HCT116 (cell line): ENCODE measurements at regions not wholly inside any gene's neighbourhood (a gene's known extent, or its start where the extent isn't known, plus 50 kb on each side); places are given as distances from the start of the nearest gene placed in this dataset.

Experiments used
- ATAC-seq: fragments of 200-7000 bp; cut with Tn5 transposase; 2 replicates; pipeline ENCODE4 v1.9.1; 2020; ENCODE audit warnings: mild to moderate bottlenecking, moderate library complexity
- BruUV-seq: library from RNA; stranded (reverse); fragments of 400-500 nt; replicated peaks from 2 replicates; lab custom pipeline; 2021; lab: Mats Ljungman, UMichigan
- CTCF ChIA-PET: fragments of 300-600 bp; sonication (Branson Sonifier 250); formaldehyde crosslinking; loops from one replicate; lab custom pipeline; 2021; ENCODE audit warnings: antibody characterized with exemption; lab: Charles Lee
- POLR2A ChIA-PET: fragments of 300-600, 350-600 bp; sonication (Branson Sonifier 250); formaldehyde crosslinking; loops from one replicate; lab custom pipeline; 2021; ENCODE audit warnings: antibody characterized with exemption; lab: Charles Lee
- RAD21 ChIA-PET, 2 experiments: fragments of 300-600 bp; sonication (Branson Sonifier 250); formaldehyde crosslinking; loops; one replicate each; lab custom pipeline; 2023; ENCODE audit warnings: low total read pairs in 2 of 2; ENCODE audit not compliant: uncharacterized antibody in 2 of 2, unreplicated experiment in 2 of 2, low non-redundant PET in 1 of 2; lab: Charles Lee
- DNase-seq: peaks from one replicate; pipeline ENCODE4 v3.0.0-alpha.2; 2010; ENCODE audit warnings: low read depth, low spot score
- H2AFZ ChIP-seq: fragments of 200-600 bp; shearing (Covaris generic), sonication (generic); 2 replicates; pipeline ENCODE4 v1.6.1; 2017; ENCODE audit warnings: low read depth, mixed run types, mixed read lengths, antibody characterized with exemption, low read length; ENCODE audit not compliant: poor library complexity, severe bottlenecking
- H3K27ac ChIP-seq: 2 replicates; pipeline ENCODE4 v1.5.1; 2012; ENCODE audit warnings: low read depth, low read length
- H3K27me3 ChIP-seq: fragments of 200-600 bp; sonication (generic); 2 replicates; pipeline ENCODE4 v1.6.1; 2016; ENCODE audit warnings: mixed run types, low read length, mixed read lengths; ENCODE audit not compliant: insufficient read depth
- H3K36me3 ChIP-seq, 2 experiments: fragments of 200-500 bp in 1 of 2; fragments of 200-600 bp in 1 of 2; sonication (Bioruptor generic) in 1 of 2; sonication (generic) in 1 of 2; 2 replicates each; pipeline versions ENCODE4 v1.5.1 to v1.6.1; 2014 to 2016; ENCODE audit warnings: low read length in 2 of 2, inconsistent platforms in 1 of 2, mixed read lengths in 1 of 2, mixed run types in 1 of 2; ENCODE audit not compliant: insufficient read depth in 2 of 2, control insufficient read depth in 1 of 2
- H3K4me1 ChIP-seq, 2 experiments: fragments of 200-600 bp in 1 of 2; sonication (generic) in 1 of 2; 2 replicates each; pipeline versions ENCODE4 v1.5.1 to v1.6.1; 2012 to 2017; ENCODE audit warnings: low read length in 2 of 2, inconsistent platforms in 1 of 2, mild to moderate bottlenecking in 1 of 2, mixed read lengths in 1 of 2, mixed run types in 1 of 2, moderate library complexity in 1 of 2; ENCODE audit not compliant: insufficient read depth in 2 of 2, control insufficient read depth in 1 of 2
- H3K4me2 ChIP-seq: fragments of 200-600 bp; sonication (generic); 2 replicates; pipeline ENCODE4 v1.6.1; 2017; ENCODE audit warnings: mixed run types, low read length, mixed read lengths
- H3K4me3 ChIP-seq, 2 experiments: fragments of 200-600 bp in 1 of 2; sonication (generic) in 1 of 2; replicated peaks in 1 of 2; 2 replicates each; pipeline ENCODE4 v1.5.1; 2011 to 2016; ENCODE audit warnings: low read length in 2 of 2, control low read depth in 1 of 2, low read depth in 1 of 2, mild to moderate bottlenecking in 1 of 2, mixed read lengths in 1 of 2, mixed run types in 1 of 2
- H3K79me2 ChIP-seq: fragments of 200-600 bp; sonication (generic); 2 replicates; pipeline ENCODE4 v1.6.1; 2017; ENCODE audit warnings: mild to moderate bottlenecking, mixed run types, low read length, moderate library complexity, mixed read lengths; ENCODE audit not compliant: insufficient read depth
- H3K9ac ChIP-seq: fragments of 200-600 bp; sonication (generic); 2 replicates; pipeline ENCODE4 v1.6.1; 2016; ENCODE audit warnings: low read length, mixed read lengths
- H3K9me2 ChIP-seq: fragments of 200-600 bp; sonication (generic), shearing (Covaris generic); 2 replicates; pipeline ENCODE4 v1.6.1; 2017; ENCODE audit warnings: mixed run types, mild to moderate bottlenecking, moderate library complexity; ENCODE audit not compliant: insufficient read depth
- H3K9me3 ChIP-seq, 2 experiments: fragments of 200-500 bp in 1 of 2; fragments of 200-600 bp in 1 of 2; sonication (Bioruptor generic) in 1 of 2; sonication (generic) in 1 of 2; 2 replicates each; pipeline ENCODE4 v1.6.1; 2014 to 2017; ENCODE audit warnings: low read length in 2 of 2, mixed read lengths in 2 of 2, inconsistent platforms in 1 of 2, low read depth in 1 of 2, mild to moderate bottlenecking in 1 of 2, mixed run types in 1 of 2, moderate library complexity in 1 of 2; ENCODE audit not compliant: control insufficient read depth in 1 of 2, insufficient read depth in 1 of 2
- H4K20me1 ChIP-seq: fragments of 200-600 bp; sonication (generic), shearing (Covaris generic); 2 replicates; pipeline ENCODE4 v1.6.1; 2017; ENCODE audit warnings: mixed run types, mild to moderate bottlenecking, moderate library complexity; ENCODE audit not compliant: insufficient read depth
- CEBPB ChIP-seq: IDR thresholded peaks from 2 replicates; pipeline ENCODE4 v1.6.1; 2012; ENCODE audit warnings: low read depth
- CTCF ChIP-seq, 3 experiments: fragments of 200-600 bp in 1 of 3; sonication (generic) in 1 of 3; IDR thresholded peaks in 2 of 3; conservative IDR thresholded peaks in 1 of 3; 2 replicates each; pipeline ENCODE4 v1.5.1; 2012 to 2017; ENCODE audit warnings: low read depth in 2 of 3, low read length in 2 of 3, antibody characterized with exemption in 1 of 3, borderline replicate concordance in 1 of 3, control low read depth in 1 of 3, mild to moderate bottlenecking in 1 of 3, mixed read lengths in 1 of 3, mixed run types in 1 of 3, moderate library complexity in 1 of 3; ENCODE audit not compliant: insufficient read depth in 1 of 3
- ELF1 ChIP-seq: IDR thresholded peaks from 2 replicates; pipeline ENCODE4 v1.6.1; 2012; ENCODE audit warnings: low read depth, borderline replicate concordance
- FOSL1 ChIP-seq: IDR thresholded peaks from 2 replicates; pipeline ENCODE4 v1.6.1; 2012; ENCODE audit warnings: low read depth
- RAD21 ChIP-seq: IDR thresholded peaks from 2 replicates; pipeline ENCODE4 v1.6.1; 2012; ENCODE audit warnings: low read depth, mild to moderate bottlenecking
- SP1 ChIP-seq: IDR thresholded peaks from 2 replicates; pipeline ENCODE4 v1.6.1; 2012; ENCODE audit warnings: low read depth
- ZFX ChIP-seq: fragments of 450-650 bp; IDR thresholded peaks from 2 replicates; pipeline ENCODE4 v1.6.1; 2017
- intact Hi-C: fragments of 100-400 bp; cut with micrococcal nuclease; formaldehyde crosslinking; loops from 2 replicates; pipeline ENCODE4 v1.10.0; 2022
- TF ChIP-seq, protein P1 (sequence below): IDR thresholded peaks from 2 replicates; pipeline ENCODE4 v1.6.1; 2011; ENCODE audit warnings: mild to moderate bottlenecking, low read length, moderate library complexity; ENCODE audit not compliant: insufficient replicate concordance; ENCODE audit errors: extremely low read depth

- Histone ChIP-seq H3K9me2 (no peaks in the 10 kb centered on the region), H3K36me3 (no peaks in the 10 kb centered on the region), H3K4me1 (peaks cover 0 to 3% of the 10 kb centered on the region in 2 experiments; a peak in 1 of 4 replicates), H3K27me3 (no peaks in the 10 kb centered on the region), H3K27ac (no peak overlapping the region), H3K9me3 (no peaks in the 10 kb centered on the region), H3K4me3 (no peak overlapping the region), H3K4me2 (no peak overlapping the region), H3K79me2 (no peaks in the 10 kb centered on the region), H4K20me1 (no peaks in the 10 kb centered on the region), H3K9ac (no peak overlapping the region), H2AFZ (no peak overlapping the region)
- intact Hi-C loops, result no loop called here
- POLR2A ChIA-PET, result no interaction called here
- RAD21 ChIA-PET, result no interaction called here
- BruUV-seq, result no TSS peak
- no peak for DNase-seq
- no peak for ATAC-seq
- TF ChIP-seq RAD21, result no peak
- TF ChIP-seq ELF1, result no peak
- TF ChIP-seq, protein P1, sequence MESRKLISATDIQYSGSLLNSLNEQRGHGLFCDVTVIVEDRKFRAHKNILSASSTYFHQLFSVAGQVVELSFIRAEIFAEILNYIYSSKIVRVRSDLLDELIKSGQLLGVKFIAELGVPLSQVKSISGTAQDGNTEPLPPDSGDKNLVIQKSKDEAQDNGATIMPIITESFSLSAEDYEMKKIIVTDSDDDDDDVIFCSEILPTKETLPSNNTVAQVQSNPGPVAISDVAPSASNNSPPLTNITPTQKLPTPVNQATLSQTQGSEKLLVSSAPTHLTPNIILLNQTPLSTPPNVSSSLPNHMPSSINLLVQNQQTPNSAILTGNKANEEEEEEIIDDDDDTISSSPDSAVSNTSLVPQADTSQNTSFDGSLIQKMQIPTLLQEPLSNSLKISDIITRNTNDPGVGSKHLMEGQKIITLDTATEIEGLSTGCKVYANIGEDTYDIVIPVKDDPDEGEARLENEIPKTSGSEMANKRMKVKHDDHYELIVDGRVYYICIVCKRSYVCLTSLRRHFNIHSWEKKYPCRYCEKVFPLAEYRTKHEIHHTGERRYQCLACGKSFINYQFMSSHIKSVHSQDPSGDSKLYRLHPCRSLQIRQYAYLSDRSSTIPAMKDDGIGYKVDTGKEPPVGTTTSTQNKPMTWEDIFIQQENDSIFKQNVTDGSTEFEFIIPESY, result no peak
- TF ChIP-seq CEBPB, result no peak
- no peak for TF ChIP-seq SP1
- TF ChIP-seq FOSL1, result no peak
- TF ChIP-seq ZFX, result no peak
- TF ChIP-seq CTCF (IDR thresholded peaks at IDR 0.05 in 2 of 3, conservative IDR thresholded peaks at IDR 0.05 in 1 of 3; ENCODE audit: borderline replicate concordance in 1 of 3, insufficient read depth in 1 of 3, low read depth in 2 of 3, low read length in 2 of 3), result no peak
- CTCF ChIA-PET, result no interaction called here
Measured at GRCh38 chr3:6522191-6522590, 338.7 kb upstream of the GRM7 start.
